Nephron progenitor cell (in vitro differentiated cells): ENCODE measurements at regions not wholly inside any gene's neighbourhood (a gene's known extent, or its start where the extent isn't known, plus 50 kb on each side); places are given as distances from the start of the nearest gene placed in this dataset.
"Not testable (repeated sequence)": the region's sequence is repeated elsewhere in the genome, so short reads cannot be mapped to it uniquely, and the experiment has no call there.

Experiments
- DNase-seq: peaks from one replicate; pipeline ENCODE4 v3.0.0; 2021
- H3K27ac Mint-ChIP-seq: 2 replicates; pipeline ENCODE4 v1.8.0; 2021; ENCODE audit warnings: mild to moderate bottlenecking, moderate library complexity, mixed read lengths
- H3K27me3 Mint-ChIP-seq: 2 replicates; pipeline ENCODE4 v1.8.0; 2021; ENCODE audit warnings: mild to moderate bottlenecking, low read depth, mixed read lengths; ENCODE audit not compliant: poor library complexity
- H3K36me3 Mint-ChIP-seq: 2 replicates; pipeline ENCODE4 v1.8.0; 2021; ENCODE audit warnings: low read depth, mixed read lengths
- H3K4me1 Mint-ChIP-seq: 2 replicates; pipeline ENCODE4 v1.8.0; 2021; ENCODE audit warnings: mixed read lengths
- H3K4me3 Mint-ChIP-seq: 2 replicates; pipeline ENCODE4 v1.8.0; 2021; ENCODE audit warnings: mild to moderate bottlenecking, moderate library complexity, mixed read lengths
- H3K9me3 Mint-ChIP-seq: 2 replicates; pipeline ENCODE4 v1.8.0; 2021; ENCODE audit warnings: mild to moderate bottlenecking, moderate library complexity, mixed read lengths
- CTCF ChIP-seq: fragments of 200-600 bp; sonication (generic); IDR thresholded peaks from 2 replicates; pipeline ENCODE4 v1.5.0; 2021; ENCODE audit warnings: antibody characterized with exemption

- Mint-ChIP-seq H3K27ac (no peak overlapping the region), H3K9me3 (no peaks in the 10 kb centered on the region), H3K4me3 (no peak overlapping the region), H3K27me3 (no peaks in the 10 kb centered on the region), H3K4me1 (peaks cover 16% of the 10 kb centered on the region), H3K36me3 (no peaks in the 10 kb centered on the region)
- no peak for DNase-seq
- no peak for TF ChIP-seq CTCF
Observed at GRCh38 chr5:143635146-143635752, 176.7 kb upstream of the HMHB1 start.

- TF ChIP-seq CTCF = no peak
- DNase-seq = no peak
- Mint-ChIP-seq H3K36me3 (no peaks in the 10 kb centered on the region), H3K27ac (no peak overlapping the region), H3K4me3 (no peak overlapping the region), H3K27me3 (no peaks in the 10 kb centered on the region), H3K9me3 (no peaks in the 10 kb centered on the region), H3K4me1 (peaks cover 16% of the 10 kb centered on the region)
Observed at GRCh38 chr5:143634689-143635088, 177.3 kb upstream of the HMHB1 start.

- Mint-ChIP-seq H3K4me3 (no peak overlapping the region), H3K27me3 (peaks cover 3% of the 10 kb centered on the region), H3K36me3 (no peaks in the 10 kb centered on the region), H3K27ac (no peak overlapping the region), H3K4me1 (peaks cover 9% of the 10 kb centered on the region), H3K9me3 (no peaks in the 10 kb centered on the region)
- no peak for DNase-seq
- TF ChIP-seq CTCF = no peak
Observed at GRCh38 chr5:143629871-143630659, 181.9 kb upstream of the HMHB1 start.

GRCh38 chr5:143625048-143625447, 186.9 kb upstream of the HMHB1 start:
- H3K27me3 Mint-ChIP-seq, DNase-seq, H3K9me3 Mint-ChIP-seq, H3K4me3 Mint-ChIP-seq, H3K36me3 Mint-ChIP-seq: not testable (repeated sequence)
- H3K4me1 Mint-ChIP-seq = peaks cover 12% of the 10 kb centered on the region
- peak overlapping the region; percentile 2 for H3K27ac Mint-ChIP-seq

GRCh38 chr5:143624465-143624864, 187.5 kb upstream of the HMHB1 start:
- Mint-ChIP-seq H3K36me3 (no peaks in the 10 kb centered on the region), H3K9me3 (no peaks in the 10 kb centered on the region), H3K27me3 (peaks cover 6% of the 10 kb centered on the region), H3K27ac (no peak overlapping the region), H3K4me1 (peaks cover 12% of the 10 kb centered on the region), H3K4me3 (no peak overlapping the region)
- TF ChIP-seq CTCF = no peak
- DNase-seq = no peak

- DNase-seq = no peak
- Mint-ChIP-seq H3K27me3 (peaks cover 3% of the 10 kb centered on the region), H3K4me1 (peaks cover 5% of the 10 kb centered on the region), H3K27ac (no peak overlapping the region), H3K36me3 (no peaks in the 10 kb centered on the region), H3K9me3 (no peaks in the 10 kb centered on the region), H3K4me3 (no peak overlapping the region)
- no peak for TF ChIP-seq CTCF
Observed at GRCh38 chr5:143619040-143619439, 192.9 kb upstream of the HMHB1 start.
